HG02763 (cell line): ENCODE measurements at regions not wholly inside any gene's neighbourhood (a gene's known extent, or its start where the extent isn't known, plus 50 kb on each side); places are given as distances from the start of the nearest gene placed in this dataset.
"Not testable (repeated sequence)": the region's sequence is repeated elsewhere in the genome, so short reads cannot be mapped to it uniquely, and the experiment has no call there.

Experiments
- ATAC-seq: cut with Tn5 transposase; IDR thresholded peaks from one replicate; pipeline ENCODE4 v1.9.1; 2021; ENCODE audit warnings: mild to moderate bottlenecking, moderate library complexity; ENCODE audit not compliant: unreplicated experiment

GRCh38 chr2:160790738-160791137 lies 297.1 kb upstream of the RBMS1 start:
- ATAC-seq = no peak

GRCh38 chr2:160791884-160792283 lies 298.3 kb upstream of the RBMS1 start:
- ATAC-seq = no peak

GRCh38 chr2:160792837-160793236 lies 299.2 kb upstream of the RBMS1 start:
- no peak for ATAC-seq

GRCh38 chr2:160794926-160795325 lies 301.3 kb upstream of the RBMS1 start:
- no peak for ATAC-seq

- ATAC-seq = no peak
Measured at GRCh38 chr2:160803881-160804280, 310.3 kb upstream of the RBMS1 start.

GRCh38 chr2:160810406-160810805 lies 316.8 kb upstream of the RBMS1 start:
- no peak for ATAC-seq

- ATAC-seq = no peak
Measured at GRCh38 chr2:160812830-160813505, 319.4 kb upstream of the RBMS1 start.

GRCh38 chr2:160813506-160813858 lies 319.9 kb upstream of the RBMS1 start:
- ATAC-seq = no peak

GRCh38 chr2:160816916-160817499 lies 323.4 kb upstream of the RBMS1 start:
- no peak for ATAC-seq

- no peak for ATAC-seq
Measured at GRCh38 chr2:160820691-160821090, 327.1 kb upstream of the RBMS1 start.

GRCh38 chr2:160822006-160822405 lies 328.4 kb upstream of the RBMS1 start:
- ATAC-seq = no peak

- ATAC-seq = no peak
Measured at GRCh38 chr2:160825433-160825832, 331.8 kb upstream of the RBMS1 start.

GRCh38 chr2:160826496-160826895 lies 332.9 kb upstream of the RBMS1 start:
- ATAC-seq = no peak

- no peak for ATAC-seq
Measured at GRCh38 chr2:160828076-160828475, 332.2 kb upstream of the TANK start.

- ATAC-seq = not testable (repeated sequence)
Measured at GRCh38 chr2:160832381-160832780, 327.8 kb upstream of the TANK start.

- no peak for ATAC-seq
Measured at GRCh38 chr2:160835166-160835565, 325.1 kb upstream of the TANK start.

- ATAC-seq = no peak
Measured at GRCh38 chr2:160836755-160837154, 323.5 kb upstream of the TANK start.

GRCh38 chr2:160837416-160837815 lies 322.8 kb upstream of the TANK start:
- no peak for ATAC-seq

GRCh38 chr2:160838147-160838546 lies 322.1 kb upstream of the TANK start:
- ATAC-seq = no peak

- no peak for ATAC-seq
Measured at GRCh38 chr2:160838691-160839090, 321.5 kb upstream of the TANK start.

GRCh38 chr2:160842286-160842685 lies 317.9 kb upstream of the TANK start:
- ATAC-seq = no peak

- ATAC-seq = no peak
Measured at GRCh38 chr2:160859096-160859495, 301.1 kb upstream of the TANK start.

GRCh38 chr2:160862226-160862625 lies 298.0 kb upstream of the TANK start:
- no peak for ATAC-seq
